GDM1 (cell line): ENCODE measurements at regions not wholly inside any gene's neighbourhood (a gene's known extent, or its start where the extent isn't known, plus 50 kb on each side); places are given as distances from the start of the nearest gene placed in this dataset.
"Not testable (repeated sequence)": the region's sequence is repeated elsewhere in the genome, so short reads cannot be mapped to it uniquely, and the experiment has no call there.

Experiments used
- DNase-seq: peaks from one replicate; lab custom pipeline; 2025; lab: John Stamatoyannopoulos, UW

- DNase-seq, result no peak
Measured at GRCh38 chr4:100340512-100341485, 150.5 kb upstream of the DDIT4L start.

- no peak for DNase-seq
Measured at GRCh38 chr4:100339870-100340269, 149.6 kb upstream of the DDIT4L start.

- not testable (repeated sequence) for DNase-seq
Measured at GRCh38 chr4:100333491-100333890, 143.2 kb upstream of the DDIT4L start.

GRCh38 chr4:100317032-100317864 is 127.0 kb upstream of the DDIT4L start:
- no peak for DNase-seq

- no peak for DNase-seq
Measured at GRCh38 chr4:100314057-100314456, 123.8 kb upstream of the DDIT4L start.

- no peak for DNase-seq
Measured at GRCh38 chr4:100312615-100313350, 122.5 kb upstream of the DDIT4L start.

GRCh38 chr4:100311181-100311580 is 120.9 kb upstream of the DDIT4L start:
- DNase-seq, result no peak

- DNase-seq, result no peak
Measured at GRCh38 chr4:100306018-100306417, 115.8 kb upstream of the DDIT4L start.

GRCh38 chr4:100302061-100303026 is 112.1 kb upstream of the DDIT4L start:
- DNase-seq, result no peak

- no peak for DNase-seq
Measured at GRCh38 chr4:100299046-100299840, 109.0 kb upstream of the DDIT4L start.

GRCh38 chr4:100295792-100296191 is 105.5 kb upstream of the DDIT4L start:
- no peak for DNase-seq

- DNase-seq, result no peak
Measured at GRCh38 chr4:100294356-100294755, 104.1 kb upstream of the DDIT4L start.

GRCh38 chr4:100290585-100290984 is 100.3 kb upstream of the DDIT4L start:
- no peak for DNase-seq

- DNase-seq, result no peak
Measured at GRCh38 chr4:100289946-100290345, 99.7 kb upstream of the DDIT4L start.

- DNase-seq, result no peak
Measured at GRCh38 chr4:100289530-100289888, 99.2 kb upstream of the DDIT4L start.

- DNase-seq, result no peak
Measured at GRCh38 chr4:100288811-100289529, 98.7 kb upstream of the DDIT4L start.

- no peak for DNase-seq
Measured at GRCh38 chr4:100288161-100288560, 97.9 kb upstream of the DDIT4L start.

- DNase-seq, result no peak
Measured at GRCh38 chr4:100287534-100287933, 97.3 kb upstream of the DDIT4L start.

GRCh38 chr4:100286636-100287035 is 96.4 kb upstream of the DDIT4L start:
- DNase-seq, result no peak

GRCh38 chr4:100285121-100285520 is 94.9 kb upstream of the DDIT4L start:
- no peak for DNase-seq
